ENCODE measurements at regions not wholly inside any gene's neighbourhood (a gene's known extent, or its start where the extent isn't known, plus 50 kb on each side); places are given as distances from the start of the nearest gene placed in this dataset.

DNA sequence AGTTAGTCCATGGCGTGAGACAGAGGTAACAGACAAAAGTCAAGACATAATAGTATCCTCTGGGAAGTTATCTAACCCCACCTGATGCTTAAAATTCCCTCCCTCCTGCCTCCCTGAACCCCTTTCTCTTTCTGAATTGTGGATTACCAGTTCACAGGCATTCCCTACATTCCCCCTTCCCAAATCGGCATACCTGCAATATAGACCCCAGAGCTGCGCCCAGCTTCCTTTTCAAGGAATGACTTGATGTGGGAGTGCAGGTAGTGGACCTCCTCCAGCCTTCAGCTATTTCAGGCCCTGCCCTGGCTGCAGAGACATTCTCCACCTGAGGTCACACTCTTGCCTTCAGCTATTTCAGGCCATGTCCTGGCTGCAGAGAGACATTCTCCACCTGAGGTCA lies 111.1 kb upstream of the KLF7 start:
- TF ChIP-seq, protein P1, sequence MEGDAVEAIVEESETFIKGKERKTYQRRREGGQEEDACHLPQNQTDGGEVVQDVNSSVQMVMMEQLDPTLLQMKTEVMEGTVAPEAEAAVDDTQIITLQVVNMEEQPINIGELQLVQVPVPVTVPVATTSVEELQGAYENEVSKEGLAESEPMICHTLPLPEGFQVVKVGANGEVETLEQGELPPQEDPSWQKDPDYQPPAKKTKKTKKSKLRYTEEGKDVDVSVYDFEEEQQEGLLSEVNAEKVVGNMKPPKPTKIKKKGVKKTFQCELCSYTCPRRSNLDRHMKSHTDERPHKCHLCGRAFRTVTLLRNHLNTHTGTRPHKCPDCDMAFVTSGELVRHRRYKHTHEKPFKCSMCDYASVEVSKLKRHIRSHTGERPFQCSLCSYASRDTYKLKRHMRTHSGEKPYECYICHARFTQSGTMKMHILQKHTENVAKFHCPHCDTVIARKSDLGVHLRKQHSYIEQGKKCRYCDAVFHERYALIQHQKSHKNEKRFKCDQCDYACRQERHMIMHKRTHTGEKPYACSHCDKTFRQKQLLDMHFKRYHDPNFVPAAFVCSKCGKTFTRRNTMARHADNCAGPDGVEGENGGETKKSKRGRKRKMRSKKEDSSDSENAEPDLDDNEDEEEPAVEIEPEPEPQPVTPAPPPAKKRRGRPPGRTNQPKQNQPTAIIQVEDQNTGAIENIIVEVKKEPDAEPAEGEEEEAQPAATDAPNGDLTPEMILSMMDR (IDR thresholded peaks at IDR 0.05 in 2 of 3, conservative IDR thresholded peaks at IDR 0.05 in 1 of 3; ENCODE audit: borderline replicate concordance in 1 of 3, insufficient read depth in 1 of 3, low read depth in 2 of 3, low read length in 2 of 3), result no peak
- TF ChIP-seq EZH2 (IDR thresholded peaks at IDR 0.05), result no peak
